ENCODE measurements at regions not wholly inside any gene's neighbourhood (a gene's known extent, or its start where the extent isn't known, plus 50 kb on each side); places are given as distances from the start of the nearest gene placed in this dataset.

GRCh38 chr1:8219530-8219929 is 98.4 kb upstream of the SLC45A1 start:
- TF ChIP-seq, protein P1, sequence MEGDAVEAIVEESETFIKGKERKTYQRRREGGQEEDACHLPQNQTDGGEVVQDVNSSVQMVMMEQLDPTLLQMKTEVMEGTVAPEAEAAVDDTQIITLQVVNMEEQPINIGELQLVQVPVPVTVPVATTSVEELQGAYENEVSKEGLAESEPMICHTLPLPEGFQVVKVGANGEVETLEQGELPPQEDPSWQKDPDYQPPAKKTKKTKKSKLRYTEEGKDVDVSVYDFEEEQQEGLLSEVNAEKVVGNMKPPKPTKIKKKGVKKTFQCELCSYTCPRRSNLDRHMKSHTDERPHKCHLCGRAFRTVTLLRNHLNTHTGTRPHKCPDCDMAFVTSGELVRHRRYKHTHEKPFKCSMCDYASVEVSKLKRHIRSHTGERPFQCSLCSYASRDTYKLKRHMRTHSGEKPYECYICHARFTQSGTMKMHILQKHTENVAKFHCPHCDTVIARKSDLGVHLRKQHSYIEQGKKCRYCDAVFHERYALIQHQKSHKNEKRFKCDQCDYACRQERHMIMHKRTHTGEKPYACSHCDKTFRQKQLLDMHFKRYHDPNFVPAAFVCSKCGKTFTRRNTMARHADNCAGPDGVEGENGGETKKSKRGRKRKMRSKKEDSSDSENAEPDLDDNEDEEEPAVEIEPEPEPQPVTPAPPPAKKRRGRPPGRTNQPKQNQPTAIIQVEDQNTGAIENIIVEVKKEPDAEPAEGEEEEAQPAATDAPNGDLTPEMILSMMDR (IDR thresholded peaks at IDR 0.05 in 8 of 11, conservative IDR thresholded peaks at IDR 0.05 in 3 of 11): no peak
- TF ChIP-seq POLR2AphosphoS5 (IDR thresholded peaks at IDR 0.05): no peak

Data from spleen (tissue), 7 donors.